MM.1S (cell line): ENCODE measurements at regions not wholly inside any gene's neighbourhood (a gene's known extent, or its start where the extent isn't known, plus 50 kb on each side); places are given as distances from the start of the nearest gene placed in this dataset.

Experiments used
- DNase-seq: peaks from one replicate; pipeline ENCODE4 v3.0.0-alpha.2; 2015
- H2AFZ ChIP-seq: fragments of 300-600 bp; sonication (generic); 2 replicates; pipeline ENCODE4 v1.6.0; 2016; ENCODE audit warnings: antibody characterized with exemption, low read length
- H3F3A ChIP-seq: fragments of 300-600 bp; sonication (generic); 2 replicates; pipeline ENCODE4 v1.6.1; 2016; ENCODE audit warnings: mild to moderate bottlenecking, antibody characterized with exemption, low read length, moderate library complexity, mixed read lengths; ENCODE audit not compliant: insufficient read depth
- H3K27ac ChIP-seq: fragments of 300-600 bp; sonication (generic); 2 replicates; pipeline ENCODE4 v1.5.1; 2016; ENCODE audit warnings: mild to moderate bottlenecking, low read length
- H3K27me3 ChIP-seq: fragments of 300-600 bp; sonication (generic); replicated peaks from 2 replicates; pipeline ENCODE4 v1.6.0; 2016; ENCODE audit warnings: low read length; ENCODE audit not compliant: insufficient read depth
- H3K36me3 ChIP-seq: fragments of 300-600 bp; sonication (generic); replicated peaks from 2 replicates; pipeline ENCODE4 v1.6.1; 2016; ENCODE audit warnings: mild to moderate bottlenecking, low read length, mixed read lengths; ENCODE audit not compliant: insufficient read depth
- H3K4me1 ChIP-seq: fragments of 300-600 bp; sonication (generic); 2 replicates; pipeline ENCODE4 v1.6.1; 2016; ENCODE audit warnings: low read length, mixed read lengths
- H3K4me2 ChIP-seq: fragments of 300-600 bp; sonication (generic); 2 replicates; pipeline ENCODE4 v1.6.0; 2016; ENCODE audit warnings: low read depth, low read length
- H3K4me3 ChIP-seq: fragments of 300-600 bp; sonication (generic); 2 replicates; pipeline ENCODE4 v1.5.1; 2016; ENCODE audit warnings: low read length, mixed read lengths
- H3K79me2 ChIP-seq: fragments of 300-600 bp; sonication (generic); 2 replicates; pipeline ENCODE4 v1.6.1; 2016; ENCODE audit warnings: mixed run types, low read length, mixed read lengths
- H3K9ac ChIP-seq: fragments of 300-600 bp; sonication (generic); 2 replicates; pipeline ENCODE4 v1.6.1; 2016; ENCODE audit warnings: low read length, mixed read lengths
- H3K9me2 ChIP-seq: fragments of 300-600 bp; sonication (generic); replicated peaks from 2 replicates; pipeline ENCODE4 v1.6.1; 2016; ENCODE audit warnings: mild to moderate bottlenecking, low read length, mixed read lengths; ENCODE audit not compliant: insufficient read depth
- H3K9me3 ChIP-seq: fragments of 300-600 bp; sonication (generic); replicated peaks from 2 replicates; pipeline ENCODE4 v1.6.1; 2016; ENCODE audit warnings: mild to moderate bottlenecking, low read length, mixed read lengths; ENCODE audit not compliant: insufficient read depth
- H4K20me1 ChIP-seq: fragments of 300-600 bp; sonication (generic); 2 replicates; pipeline ENCODE4 v1.6.1; 2016; ENCODE audit warnings: mild to moderate bottlenecking, low read length, moderate library complexity, mixed read lengths; ENCODE audit not compliant: insufficient read depth
- EZH2 ChIP-seq: fragments of 300-600 bp; sonication (generic); optimal IDR thresholded peaks from 2 replicates; pipeline ENCODE3; 2017; ENCODE audit warnings: low read depth, mild to moderate bottlenecking, antibody characterized with exemption, low read length, mixed read lengths
- EZH2phosphoT487 ChIP-seq: fragments of 300-600 bp; sonication (generic); IDR thresholded peaks from 2 replicates; pipeline ENCODE4 v1.6.1; 2018; ENCODE audit warnings: antibody characterized with exemption, low read length
- TF ChIP-seq, protein P1 (sequence below): fragments of 300-600 bp; sonication (generic); IDR thresholded peaks from 2 replicates; pipeline ENCODE4 v1.5.1; 2016; ENCODE audit warnings: antibody characterized with exemption, low read length, mixed read lengths

DNA sequence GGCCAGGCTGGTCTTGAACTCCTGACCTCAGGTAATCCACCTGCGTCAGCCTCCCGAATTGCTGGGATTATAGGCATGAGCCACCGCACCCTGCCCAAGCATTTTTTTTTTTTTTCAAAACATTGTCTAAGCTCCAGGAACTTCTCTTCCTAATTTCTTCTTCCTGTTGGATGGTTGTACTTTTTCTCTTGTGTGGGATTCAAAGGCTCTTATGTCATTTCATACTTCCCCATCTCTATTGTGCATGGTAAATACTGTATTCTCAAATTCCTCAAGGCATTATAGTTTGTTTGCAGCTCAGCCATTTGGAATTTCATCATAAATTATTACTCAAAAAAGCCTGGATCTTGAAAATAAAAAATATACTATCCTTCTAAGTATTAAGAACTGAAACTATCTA lies 199.1 kb upstream of the GADL1 start:
- H3K4me1 ChIP-seq, result peaks cover 11% of the 10 kb centered on the region; the same call in 1 of the 2 replicates
- H3K27ac ChIP-seq, result no peak overlapping the region
- no peaks in the 10 kb centered on the region for H3K27me3 ChIP-seq
- H3K9me3 ChIP-seq, result no peaks in the 10 kb centered on the region
- no peaks in the 10 kb centered on the region for H4K20me1 ChIP-seq
- no peaks in the 10 kb centered on the region for H3F3A ChIP-seq
- no peaks in the 10 kb centered on the region for H3K9me2 ChIP-seq
- H3K79me2 ChIP-seq, result no peaks in the 10 kb centered on the region
- H3K9ac ChIP-seq, result no peak overlapping the region
- H3K4me3 ChIP-seq, result no peak overlapping the region
- no peak overlapping the region for H3K4me2 ChIP-seq
- no peak overlapping the region for H2AFZ ChIP-seq
- no peaks in the 10 kb centered on the region for H3K36me3 ChIP-seq
- no peak for DNase-seq
- TF ChIP-seq, protein P1, sequence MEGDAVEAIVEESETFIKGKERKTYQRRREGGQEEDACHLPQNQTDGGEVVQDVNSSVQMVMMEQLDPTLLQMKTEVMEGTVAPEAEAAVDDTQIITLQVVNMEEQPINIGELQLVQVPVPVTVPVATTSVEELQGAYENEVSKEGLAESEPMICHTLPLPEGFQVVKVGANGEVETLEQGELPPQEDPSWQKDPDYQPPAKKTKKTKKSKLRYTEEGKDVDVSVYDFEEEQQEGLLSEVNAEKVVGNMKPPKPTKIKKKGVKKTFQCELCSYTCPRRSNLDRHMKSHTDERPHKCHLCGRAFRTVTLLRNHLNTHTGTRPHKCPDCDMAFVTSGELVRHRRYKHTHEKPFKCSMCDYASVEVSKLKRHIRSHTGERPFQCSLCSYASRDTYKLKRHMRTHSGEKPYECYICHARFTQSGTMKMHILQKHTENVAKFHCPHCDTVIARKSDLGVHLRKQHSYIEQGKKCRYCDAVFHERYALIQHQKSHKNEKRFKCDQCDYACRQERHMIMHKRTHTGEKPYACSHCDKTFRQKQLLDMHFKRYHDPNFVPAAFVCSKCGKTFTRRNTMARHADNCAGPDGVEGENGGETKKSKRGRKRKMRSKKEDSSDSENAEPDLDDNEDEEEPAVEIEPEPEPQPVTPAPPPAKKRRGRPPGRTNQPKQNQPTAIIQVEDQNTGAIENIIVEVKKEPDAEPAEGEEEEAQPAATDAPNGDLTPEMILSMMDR, result no peak
- TF ChIP-seq EZH2 (no peak), EZH2phosphoT487 (no peak)

DNA sequence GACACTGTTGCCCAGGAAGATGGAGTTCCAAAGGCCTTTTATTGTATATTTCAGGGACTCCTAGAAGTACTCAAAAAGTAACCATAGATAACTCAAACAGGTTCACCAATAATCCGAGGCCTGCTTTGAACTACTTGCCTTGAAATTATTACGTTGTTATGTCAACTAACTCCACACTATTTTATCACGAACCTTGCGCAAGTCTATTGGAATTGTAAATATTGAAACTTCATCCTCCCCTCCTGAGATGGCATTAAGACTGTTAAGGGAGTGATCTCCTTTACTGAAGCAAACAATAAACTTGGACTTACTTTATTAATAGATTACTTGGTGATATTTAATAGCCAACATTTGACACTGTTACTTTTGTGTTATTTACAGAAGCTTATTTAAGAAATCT lies 199.6 kb upstream of the GADL1 start:
- TF ChIP-seq, protein P1, result no peak
- TF ChIP-seq EZH2phosphoT487, result no peak
- no peak for TF ChIP-seq EZH2
- Histone ChIP-seq H3K36me3 (no peaks in the 10 kb centered on the region), H3K4me2 (no peak overlapping the region)

DNA sequence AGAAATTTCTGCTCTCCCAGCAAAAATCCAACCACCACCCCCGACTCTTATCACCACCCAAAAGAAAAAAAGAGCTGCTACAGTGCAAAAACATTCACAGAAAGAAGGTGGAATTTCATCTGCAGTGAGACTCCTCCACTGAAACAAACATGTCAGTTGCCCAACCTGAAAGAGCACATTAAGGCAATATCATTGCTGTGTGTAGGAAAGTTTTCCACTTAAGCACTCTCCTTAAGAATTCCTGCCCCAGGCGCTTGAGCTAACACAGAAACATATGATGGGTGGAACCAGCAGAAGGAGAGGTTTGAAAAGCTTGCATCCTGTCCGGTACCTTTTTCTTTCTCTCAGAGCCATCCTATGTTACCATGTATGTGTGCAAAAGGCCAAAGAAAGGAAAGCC lies 200.8 kb upstream of the GADL1 start:
- no peaks in the 10 kb centered on the region for H3K79me2 ChIP-seq
- no peaks in the 10 kb centered on the region for H4K20me1 ChIP-seq
- H3K27ac ChIP-seq, result no peak overlapping the region
- no peaks in the 10 kb centered on the region for H3K36me3 ChIP-seq
- no peaks in the 10 kb centered on the region for H3F3A ChIP-seq
- DNase-seq, result no peak
- H2AFZ ChIP-seq, result no peak overlapping the region
- H3K9ac ChIP-seq, result no peak overlapping the region
- H3K4me3 ChIP-seq, result no peak overlapping the region
- H3K4me1 ChIP-seq, result peaks cover 11% of the 10 kb centered on the region; the same call in 1 of the 2 replicates
- TF ChIP-seq EZH2, result no peak
- H3K4me2 ChIP-seq, result no peak overlapping the region
- no peaks in the 10 kb centered on the region for H3K27me3 ChIP-seq
- H3K9me3 ChIP-seq, result no peaks in the 10 kb centered on the region
- H3K9me2 ChIP-seq, result no peaks in the 10 kb centered on the region

More for the DNA sequence above, 199.6 kb upstream of the GADL1 start:
- DNase-seq, result no peak
- no peaks in the 10 kb centered on the region for H3K27me3 ChIP-seq
- H3K9me3 ChIP-seq, result no peaks in the 10 kb centered on the region
- H3K79me2 ChIP-seq, result no peaks in the 10 kb centered on the region
- H4K20me1 ChIP-seq, result no peaks in the 10 kb centered on the region
- H2AFZ ChIP-seq, result no peak overlapping the region
- H3K27ac ChIP-seq, result no peak overlapping the region
- H3K9me2 ChIP-seq, result no peaks in the 10 kb centered on the region
- H3K4me3 ChIP-seq, result no peak overlapping the region
- no peak overlapping the region for H3K9ac ChIP-seq
- H3K4me1 ChIP-seq, result peaks cover 11% of the 10 kb centered on the region; the same call in 1 of the 2 replicates
- H3F3A ChIP-seq, result no peaks in the 10 kb centered on the region

DNA sequence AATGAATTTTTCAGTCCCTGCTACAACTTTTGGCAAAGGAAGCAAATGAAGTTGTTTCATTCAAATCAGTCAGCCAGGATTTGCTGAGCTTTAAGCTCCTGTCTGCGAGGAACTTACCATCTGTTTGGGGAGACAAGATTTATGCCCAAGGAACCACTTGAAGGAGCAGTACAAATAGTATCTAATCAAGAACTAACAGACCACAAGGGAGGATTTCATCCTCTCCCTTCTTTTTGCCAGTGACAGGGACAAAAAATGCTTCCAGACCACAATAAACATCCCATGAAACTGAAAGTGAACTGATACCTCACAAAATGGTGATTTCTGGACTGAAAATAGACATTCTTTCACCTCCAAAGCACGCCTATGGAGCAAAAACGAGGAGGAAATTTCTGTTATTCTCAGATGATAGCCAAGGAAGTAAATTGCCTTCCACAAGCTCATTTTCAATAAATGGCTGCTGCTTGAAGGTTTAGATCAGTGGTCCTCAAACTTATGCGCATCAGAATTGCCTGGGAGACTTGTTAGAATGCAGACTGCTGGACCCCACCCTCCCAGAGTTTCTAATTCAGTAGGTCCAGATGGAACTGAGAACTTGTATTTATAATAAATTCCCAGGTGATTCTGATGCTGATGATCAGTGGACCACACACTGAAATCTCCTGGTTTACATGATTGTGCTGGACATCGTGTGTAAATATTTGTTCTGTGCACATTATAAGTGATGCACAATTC lies 202.4 kb upstream of the GADL1 start:
- Histone ChIP-seq H3F3A (no peaks in the 10 kb centered on the region), H3K9me3 (no peaks in the 10 kb centered on the region), H3K9me2 (no peaks in the 10 kb centered on the region), H3K27me3 (no peaks in the 10 kb centered on the region), H3K36me3 (no peaks in the 10 kb centered on the region), H3K79me2 (no peaks in the 10 kb centered on the region), H4K20me1 (no peaks in the 10 kb centered on the region), H3K27ac (no peak overlapping the region), H3K4me3 (no peak overlapping the region), H3K9ac (no peak overlapping the region), H3K4me1 (peaks cover 11% of the 10 kb centered on the region; the same call in 1 of the 2 replicates), H2AFZ (no peak overlapping the region), H3K4me2 (peak overlapping the region; percentile 31; the same call in 1 of the 2 replicates)
- TF ChIP-seq EZH2, result no peak
- no peak for TF ChIP-seq EZH2phosphoT487
- TF ChIP-seq, protein P1, result no peak
- DNase-seq, result peak; percentile 12
